Stomach smooth muscle (tissue), 2 donors: ENCODE measurements at regions not wholly inside any gene's neighbourhood (a gene's known extent, or its start where the extent isn't known, plus 50 kb on each side); places are given as distances from the start of the nearest gene placed in this dataset.
"Not testable (repeated sequence)": the region's sequence is repeated elsewhere in the genome, so short reads cannot be mapped to it uniquely, and the experiment has no call there.

Experiments used
- H3K27ac ChIP-seq: one replicate; pipeline ENCODE4 v1.7.0; 2013; ENCODE audit warnings: mild to moderate bottlenecking, low read length, inconsistent platforms
- H3K27me3 ChIP-seq, 2 donors: one replicate each; pipeline ENCODE4 v1.7.0; 2013; ENCODE audit warnings: low read length in 2 of 2; ENCODE audit not compliant: insufficient read depth in 2 of 2, control insufficient read depth in 1 of 2
- H3K36me3 ChIP-seq, 2 donors: one replicate each; pipeline ENCODE4 v1.7.0; 2013; ENCODE audit warnings: low read length in 2 of 2; ENCODE audit not compliant: control insufficient read depth in 2 of 2, insufficient read depth in 2 of 2
- H3K4me1 ChIP-seq: one replicate; pipeline ENCODE4 v1.7.0; 2013; ENCODE audit warnings: low read length; ENCODE audit not compliant: control insufficient read depth, insufficient read depth
- H3K4me3 ChIP-seq, 2 donors: one replicate each; pipeline ENCODE4 v1.7.0; 2013; ENCODE audit warnings: low read length in 2 of 2
- H3K9ac ChIP-seq, 2 donors: one replicate each; pipeline ENCODE4 v1.7.0; 2013; ENCODE audit warnings: low read length in 2 of 2, mild to moderate bottlenecking in 1 of 2
- H3K9me3 ChIP-seq, 2 donors: one replicate each; pipeline ENCODE4 v1.7.0; 2013; ENCODE audit warnings: low read length in 2 of 2; ENCODE audit not compliant: control insufficient read depth in 2 of 2
- donor health status: healthy.
- donor health status: Pancreatic carcinoma.

GRCh38 chr1:88581703-88582102, 102.4 kb upstream of the PKN2 start:
- H3K9me3 ChIP-seq, result no peaks in the 10 kb centered on the region
- no peak overlapping the region for H3K4me3 ChIP-seq
- H3K27ac ChIP-seq, result no peak overlapping the region
- H3K36me3 ChIP-seq, result no peaks in the 10 kb centered on the region
- H3K9ac ChIP-seq, result no peak overlapping the region
- H3K4me1 ChIP-seq, result no peaks in the 10 kb centered on the region
- no peaks in the 10 kb centered on the region for H3K27me3 ChIP-seq

- no peaks in the 10 kb centered on the region for H3K36me3 ChIP-seq
- peaks cover 3 to 8% of the 10 kb centered on the region in 2 donors for H3K9me3 ChIP-seq
- H3K27me3 ChIP-seq, result no peaks in the 10 kb centered on the region
- H3K4me1 ChIP-seq, result no peaks in the 10 kb centered on the region
- no peak overlapping the region for H3K27ac ChIP-seq
- no peak overlapping the region for H3K4me3 ChIP-seq
- no peak overlapping the region for H3K9ac ChIP-seq
Measured at GRCh38 chr1:88593358-88593757, 90.7 kb upstream of the PKN2 start.

GRCh38 chr1:88595355-88596002, 88.6 kb upstream of the PKN2 start:
- Histone ChIP-seq H3K36me3 (no peaks in the 10 kb centered on the region), H3K4me3 (no peak overlapping the region), H3K9me3 (peaks cover 3 to 12% of the 10 kb centered on the region in 2 donors), H3K27ac (no peak overlapping the region), H3K9ac (no peak overlapping the region), H3K27me3 (no peaks in the 10 kb centered on the region), H3K4me1 (no peaks in the 10 kb centered on the region)

DNA sequence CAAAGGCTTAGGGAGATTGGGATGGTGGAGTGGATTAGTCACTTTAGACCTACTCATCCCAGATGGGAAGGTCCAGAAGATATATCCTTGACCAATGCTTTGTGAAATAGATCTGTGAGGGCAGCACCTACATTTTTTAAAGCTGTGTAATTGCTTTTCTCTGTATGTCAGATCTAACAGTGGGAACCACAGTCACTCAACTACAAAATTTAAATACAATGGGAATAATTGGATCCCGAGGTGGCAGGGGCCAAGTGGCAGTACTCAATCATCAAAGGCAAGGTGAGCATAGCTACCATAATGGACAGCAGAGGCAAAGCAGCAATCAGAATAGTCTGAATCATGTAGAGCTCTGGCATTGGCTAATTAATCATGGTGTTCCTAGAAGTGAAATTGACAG, 86.1 kb upstream of the PKN2 start:
- not testable (repeated sequence) for H3K27me3 ChIP-seq, H3K4me3 ChIP-seq, H3K36me3 ChIP-seq, H3K27ac ChIP-seq, H3K4me1 ChIP-seq, H3K9ac ChIP-seq
- peaks cover 3 to 10% of the 10 kb centered on the region in 2 donors for H3K9me3 ChIP-seq

DNA sequence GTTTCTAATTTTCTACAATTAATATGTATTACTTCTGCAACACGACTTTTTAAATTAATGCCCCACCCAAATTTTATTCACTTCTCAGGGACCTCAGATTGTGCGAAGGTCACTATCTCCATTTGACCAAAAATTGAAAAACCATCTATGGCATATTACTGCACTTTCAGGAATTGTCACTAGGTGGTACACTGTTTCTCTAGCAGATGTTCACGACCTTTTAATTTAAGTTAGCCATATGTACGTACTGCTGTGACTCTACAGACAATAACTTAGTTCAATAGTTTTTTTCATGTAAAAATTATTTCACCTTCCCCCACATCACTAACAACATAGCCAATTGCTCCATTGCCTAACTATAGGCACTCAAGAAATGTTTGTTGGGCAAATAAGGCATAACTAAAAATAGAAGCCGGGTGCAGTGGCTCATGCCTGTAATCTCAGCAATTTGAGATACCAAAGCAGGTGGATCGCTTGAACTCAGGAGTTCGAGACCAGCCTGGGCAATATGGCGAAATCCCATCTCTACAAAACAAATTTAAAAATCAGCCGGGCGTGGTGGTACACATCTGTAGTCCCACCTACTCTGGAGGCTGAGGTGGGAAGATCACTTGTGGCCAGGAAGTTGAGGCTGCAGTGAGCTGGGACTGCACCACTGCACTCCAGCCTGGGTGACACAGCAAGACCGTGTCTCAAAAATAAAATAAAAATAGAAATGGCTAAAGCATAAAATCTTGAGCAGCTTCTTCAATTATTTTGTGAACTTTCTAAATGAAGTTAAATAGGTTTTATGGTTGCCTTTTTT, 75.7 kb upstream of the PKN2 start:
- Histone ChIP-seq H3K9ac (no peak overlapping the region), H3K4me3 (no peak overlapping the region), H3K4me1 (no peaks in the 10 kb centered on the region), H3K9me3 (no peaks in the 10 kb centered on the region), H3K27me3 (no peaks in the 10 kb centered on the region), H3K27ac (no peak overlapping the region), H3K36me3 (no peaks in the 10 kb centered on the region)

DNA sequence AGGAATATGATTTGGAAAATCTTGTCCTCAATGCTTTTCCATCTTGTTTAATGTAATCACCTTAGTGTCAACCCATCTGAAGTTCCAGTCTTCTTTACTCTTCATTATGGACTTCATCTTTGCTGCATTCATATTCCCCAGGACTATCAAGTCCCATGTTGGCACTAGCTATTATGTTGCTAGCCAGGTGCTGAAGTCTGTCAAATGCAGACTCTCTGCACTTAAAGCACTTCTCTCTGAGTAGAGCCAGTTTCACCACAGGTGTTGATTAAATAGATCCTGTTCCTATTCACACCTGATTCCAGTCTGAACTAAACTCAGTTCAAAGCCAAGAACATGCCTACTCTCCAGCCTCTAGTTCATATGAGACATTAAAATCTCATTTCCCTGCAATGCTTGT, 75.0 kb upstream of the PKN2 start:
- Histone ChIP-seq H3K9ac (no peak overlapping the region), H3K4me1 (no peaks in the 10 kb centered on the region), H3K36me3 (no peaks in the 10 kb centered on the region), H3K27me3 (no peaks in the 10 kb centered on the region), H3K4me3 (no peak overlapping the region), H3K9me3 (no peaks in the 10 kb centered on the region), H3K27ac (no peak overlapping the region)

- Histone ChIP-seq H3K9ac (no peak overlapping the region), H3K27ac (no peak overlapping the region), H3K4me1 (no peaks in the 10 kb centered on the region), H3K36me3 (no peaks in the 10 kb centered on the region), H3K27me3 (no peaks in the 10 kb centered on the region), H3K4me3 (no peak overlapping the region), H3K9me3 (no peaks in the 10 kb centered on the region)
Measured at GRCh38 chr1:88610687-88611086, 73.4 kb upstream of the PKN2 start.

DNA sequence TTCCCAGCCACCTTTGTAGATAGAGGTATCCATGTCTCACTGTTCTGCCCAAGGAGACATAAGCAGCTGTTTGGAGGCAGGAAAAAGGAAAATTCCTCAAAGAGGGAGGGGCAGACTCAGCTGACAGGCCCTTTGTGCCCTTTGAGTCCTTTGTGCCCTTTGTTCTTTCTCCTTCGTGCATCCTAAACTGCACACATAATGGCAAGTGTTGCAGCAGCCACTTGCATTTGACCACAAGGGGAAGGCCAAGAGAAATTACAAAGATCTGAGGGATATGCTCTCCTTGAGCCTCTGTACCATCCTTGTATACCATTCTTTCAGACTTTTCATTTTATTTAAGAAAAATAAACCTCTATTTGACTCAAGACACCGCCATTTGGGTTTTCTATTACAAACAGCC, 71.8 kb upstream of the PKN2 start:
- Histone ChIP-seq H3K4me3 (no peak overlapping the region), H3K9me3 (no peaks in the 10 kb centered on the region), H3K9ac (no peak overlapping the region), H3K27me3 (no peaks in the 10 kb centered on the region), H3K36me3 (no peaks in the 10 kb centered on the region), H3K4me1 (no peaks in the 10 kb centered on the region), H3K27ac (no peak overlapping the region)

DNA sequence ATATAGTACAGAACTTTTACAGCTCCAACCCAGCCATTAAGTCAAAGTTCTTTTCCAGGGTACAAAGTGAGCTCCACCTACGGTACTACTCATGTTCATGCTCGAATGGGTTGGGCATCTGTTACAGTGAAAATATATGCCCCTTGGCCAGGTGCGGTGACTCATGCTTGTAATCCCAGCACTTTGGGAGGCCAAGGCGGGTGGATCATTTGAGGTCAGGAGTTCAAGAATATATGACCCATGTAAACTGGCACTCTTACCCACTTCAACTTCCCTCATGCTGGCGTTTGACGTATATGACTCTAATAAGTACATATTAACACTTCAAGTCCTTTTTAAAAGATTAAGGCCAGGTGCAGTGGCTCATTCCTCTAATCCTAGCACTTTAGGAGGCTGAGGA, 71.3 kb upstream of the PKN2 start:
- Histone ChIP-seq H3K4me3 (no peak overlapping the region), H3K9me3 (no peaks in the 10 kb centered on the region), H3K27me3 (no peaks in the 10 kb centered on the region), H3K27ac (no peak overlapping the region), H3K36me3 (no peaks in the 10 kb centered on the region), H3K9ac (no peak overlapping the region), H3K4me1 (no peaks in the 10 kb centered on the region)

DNA sequence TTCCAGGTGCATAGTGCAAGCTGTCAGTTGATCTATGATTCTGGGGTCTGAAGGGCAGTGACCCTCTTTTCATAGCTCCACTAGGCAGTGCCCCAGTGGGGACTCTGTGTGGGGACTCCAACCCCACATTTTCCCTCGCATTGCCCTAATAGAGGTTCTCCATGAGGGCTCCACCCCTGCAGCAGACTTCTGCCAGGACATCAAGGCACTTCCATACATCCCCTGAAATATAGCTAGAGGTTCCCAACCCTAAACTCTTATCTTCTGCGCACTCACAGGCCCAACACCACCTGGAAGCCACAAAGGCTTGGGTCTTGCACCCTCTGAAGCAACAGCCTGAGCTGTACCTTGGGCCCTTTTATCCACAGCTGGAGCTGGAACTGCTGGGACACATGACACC, 65.7 kb upstream of the PKN2 start:
- Histone ChIP-seq H3K9ac (no peak overlapping the region), H3K36me3 (no peaks in the 10 kb centered on the region), H3K27ac (no peak overlapping the region), H3K4me1 (no peaks in the 10 kb centered on the region), H3K27me3 (no peaks in the 10 kb centered on the region), H3K4me3 (no peak overlapping the region), H3K9me3 (peaks cover 0 to 2% of the 10 kb centered on the region in 2 donors)

GRCh38 chr1:88623101-88623500, 61.0 kb upstream of the PKN2 start:
- H3K36me3 ChIP-seq, H3K9me3 ChIP-seq, H3K4me1 ChIP-seq, H3K4me3 ChIP-seq, H3K27me3 ChIP-seq, H3K9ac ChIP-seq, H3K27ac ChIP-seq: not testable (repeated sequence)
